ENCODE measurements at regions not wholly inside any gene's neighbourhood (a gene's known extent, or its start where the extent isn't known, plus 50 kb on each side); places are given as distances from the start of the nearest gene placed in this dataset.

DNA sequence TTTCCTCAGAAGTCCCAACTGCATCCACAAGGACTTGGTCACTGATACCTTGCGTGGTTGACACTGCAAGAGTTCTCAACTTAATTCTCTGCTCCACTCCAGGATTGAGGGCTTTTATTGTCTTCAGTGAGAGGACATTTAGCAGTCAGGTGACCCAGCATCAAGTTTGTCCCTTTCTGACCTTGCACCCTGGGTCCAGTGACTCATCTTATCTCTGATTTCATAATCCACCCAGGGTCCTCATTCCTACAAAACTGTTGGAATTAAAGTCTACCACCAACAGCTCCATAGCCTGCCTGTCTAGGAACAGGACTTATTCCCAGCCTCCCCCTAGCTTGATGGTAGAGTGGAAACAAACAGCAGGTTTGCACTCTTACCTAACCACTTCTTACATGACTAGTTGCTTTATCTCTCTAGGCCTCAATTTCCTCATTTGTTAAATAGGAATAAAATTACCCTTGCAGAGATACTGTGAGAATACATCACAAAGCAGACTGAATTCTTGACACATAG is 151.3 kb upstream of the LPP start:
- in situ Hi-C loops (cut with MboI; ENCODE audit: low sequenced_read_pairs) (no loop called here), intact Hi-C loops (cut with micrococcal nuclease) (no loop called here), dilution Hi-C loops (cut with HindIII; ENCODE audit: low sequenced_read_pairs, unreplicated experiment) (no loop called here)
- no peak overlapping the region for H2AK5ac ChIP-seq (ENCODE audit: low read depth, low read length)
- no peak overlapping the region for H2BK120ac ChIP-seq (ENCODE audit: low read depth, low read length)
- no peak for TF ChIP-seq CEBPB (IDR thresholded peaks at IDR 0.05; ENCODE audit: low read depth, low read length)
- H3K79me1 ChIP-seq (ENCODE audit: low read depth in 1 of 2, low read length in 2 of 2) = no peaks in the 10 kb centered on the region
- H3K18ac ChIP-seq (ENCODE audit: low read depth, low read length) = no peak overlapping the region
- no peak overlapping the region for H4K5ac ChIP-seq (ENCODE audit: low read depth, low read length)
- CTCF ChIA-PET = no interaction called here
- no peaks in the 10 kb centered on the region; the same call in 1 of the 2 replicates for H3K9me1 ChIP-seq (ENCODE audit: insufficient read depth, low read length)
- no peak overlapping the region for H2AFZ ChIP-seq (replicated peaks; ENCODE audit: low read length, poor library complexity)
- H3K14ac ChIP-seq (replicated peaks; ENCODE audit: low read depth, low read length) = no peak overlapping the region
- DNase-seq (no peak), ATAC-seq (ENCODE audit: low read depth) (no peak)
- no peak overlapping the region for H4K91ac ChIP-seq (ENCODE audit: insufficient read depth, low read depth, low read length)
- no peak overlapping the region for H4K8ac ChIP-seq (ENCODE audit: low read depth in 2 of 2, low read length in 2 of 2)
- H3K4me2 ChIP-seq (ENCODE audit: low read depth, low read length) = no peak overlapping the region
- H4K20me1 ChIP-seq (ENCODE audit: insufficient read depth, low read length) = no peaks in the 10 kb centered on the region
- no peaks in the 10 kb centered on the region for H3K9me3 ChIP-seq (ENCODE audit: control insufficient read depth, insufficient read depth, low read length)
- H3K4me1 ChIP-seq (ENCODE audit: control insufficient read depth, insufficient read depth, low read length) = no peaks in the 10 kb centered on the region
- no peak overlapping the region for H2BK5ac ChIP-seq (ENCODE audit: low read depth, low read length, poor library complexity, severe bottlenecking)
- POLR2A ChIA-PET (ENCODE audit: unreplicated experiment) = no interaction called here
- no CpG with 5 or more reads among the region's 1 CpG for WGBS, 2 experiments (ENCODE audit: extremely low coverage in 2 of 2, insufficient read length in 1 of 2)
- H2AK9ac ChIP-seq (replicated peaks; ENCODE audit: low read depth, low read length, poor library complexity) = no peak overlapping the region
- no peak overlapping the region for H3K9ac ChIP-seq (ENCODE audit: low read depth, low read length)
- no peak overlapping the region for H3K23ac ChIP-seq (ENCODE audit: low read depth, low read length)
- H2BK15ac ChIP-seq (ENCODE audit: low read depth, low read length) = no peak overlapping the region
- H3K4ac ChIP-seq (ENCODE audit: low read depth, low read length) = no peak overlapping the region
- no peak overlapping the region for H2BK20ac ChIP-seq (ENCODE audit: low read depth, low read length)
- no peak overlapping the region for H3K4me3 ChIP-seq (ENCODE audit: insufficient read depth, low read depth, low read length)
- H3K27ac ChIP-seq (ENCODE audit: insufficient read depth, low read length) = no peak overlapping the region
- no peak overlapping the region for H3K56ac ChIP-seq (ENCODE audit: extremely low read depth, insufficient read depth, low read length)
- H3K36me3 ChIP-seq (ENCODE audit: control insufficient read depth, insufficient read depth, low read length) = no peaks in the 10 kb centered on the region
- H3K27me3 ChIP-seq (ENCODE audit: control insufficient read depth, insufficient read depth, low read length) = no peaks in the 10 kb centered on the region; the same call in 1 of the 2 replicates
- no TSS peak for BruUV-seq (replicated peaks)

All from IMR-90 (cell line).